ENCODE measurements at regions not wholly inside any gene's neighbourhood (a gene's known extent, or its start where the extent isn't known, plus 50 kb on each side); places are given as distances from the start of the nearest gene placed in this dataset.

- no peak for DNase-seq
- Histone ChIP-seq H3K27me3 (replicated peaks in 1 of 4; ENCODE audit: control extremely low read depth in 1 of 4, control insufficient read depth in 3 of 4, insufficient read depth in 4 of 4, low read length in 3 of 4) (no peaks in the 10 kb centered on the region), H3K27ac (ENCODE audit: low read length in 2 of 2) (no peak overlapping the region), H3K36me3 (replicated peaks in 1 of 2; ENCODE audit: control extremely low read depth in 1 of 2, control insufficient read depth in 1 of 2, extremely low read depth in 1 of 2, insufficient read depth in 2 of 2, low read length in 1 of 2) (no peaks in the 10 kb centered on the region), H3K4me1 (ENCODE audit: control insufficient read depth in 2 of 2, insufficient read depth in 2 of 2, low read length in 2 of 2) (no peaks in the 10 kb centered on the region), H3K4me2 (replicated peaks; ENCODE audit: low read depth, low read length, poor library complexity, severe bottlenecking) (no peak overlapping the region), H3K79me2 (ENCODE audit: control insufficient read depth, insufficient read depth, low read length) (no peaks in the 10 kb centered on the region), H2AFZ (ENCODE audit: insufficient read depth, low read depth, low read length, poor library complexity, severe bottlenecking) (no peak overlapping the region), H4K20me1 (ENCODE audit: control insufficient read depth, insufficient read depth, low read length, poor library complexity, severe bottlenecking) (no peaks in the 10 kb centered on the region), H3K9me3 (ENCODE audit: control extremely low read depth in 1 of 3, control insufficient read depth in 2 of 3, insufficient read depth in 1 of 3, low read length in 2 of 3) (no peaks in the 10 kb centered on the region), H3K9ac (ENCODE audit: low read length) (no peak overlapping the region), H3K4me3 (ENCODE audit: control extremely low read depth in 1 of 5, extremely low read depth in 1 of 5, insufficient read depth in 1 of 5, low read depth in 2 of 5, low read length in 4 of 5) (no peak overlapping the region)
- intact Hi-C loops (cut with micrococcal nuclease) = no loop called here
- Mint-ChIP-seq H3K27me3 (peaks cover 7% of the 10 kb centered on the region), H3K4me1 (no peaks in the 10 kb centered on the region), H3K9me3 (ENCODE audit: insufficient read depth) (no peaks in the 10 kb centered on the region), H3K27ac (no peak overlapping the region), H3K4me3 (no peak overlapping the region)
- ChIA-PET POLR2A (no interaction called here), CTCF (no interaction called here)
- no peak for ATAC-seq (ENCODE audit: low read depth)
- TF ChIP-seq CTCF (IDR thresholded peaks at IDR 0.05) (no peak), EZH2 (IDR thresholded peaks at IDR 0.05; ENCODE audit: borderline replicate concordance, insufficient read depth, low read depth, low read length, poor library complexity, severe bottlenecking) (no peak)
- 82% methylated on average over 2 of the region's 2 CpGs for WGBS (ENCODE audit: insufficient coverage)
These were observed 162.5 kb upstream of the SMIM23 start for GRCh38 chr5:171623107-171623506.

GRCh38 chr5:171623551-171624097 lies 162.0 kb upstream of the SMIM23 start:
- H3K4me3 ChIP-seq (ENCODE audit: control extremely low read depth in 1 of 5, extremely low read depth in 1 of 5, insufficient read depth in 1 of 5, low read depth in 2 of 5, low read length in 4 of 5) = no peak overlapping the region
- ChIA-PET POLR2A (no interaction called here), CTCF (no interaction called here)
- DNase-seq (no peak), ATAC-seq (ENCODE audit: low read depth) (no peak)
- Mint-ChIP-seq H3K27ac (no peak overlapping the region), H3K4me3 (no peak overlapping the region), H3K9me3 (ENCODE audit: insufficient read depth) (no peaks in the 10 kb centered on the region), H3K27me3 (peaks cover 12% of the 10 kb centered on the region), H3K4me1 (no peaks in the 10 kb centered on the region)
- no peaks in the 10 kb centered on the region for H3K9me3 ChIP-seq (ENCODE audit: control extremely low read depth in 1 of 3, control insufficient read depth in 2 of 3, insufficient read depth in 1 of 3, low read length in 2 of 3)
- H3K9ac ChIP-seq (ENCODE audit: low read length) = no peak overlapping the region
- no peaks in the 10 kb centered on the region for H3K4me1 ChIP-seq (ENCODE audit: control insufficient read depth in 2 of 2, insufficient read depth in 2 of 2, low read length in 2 of 2)
- intact Hi-C loops (cut with micrococcal nuclease) = no loop called here
- no peaks in the 10 kb centered on the region for H4K20me1 ChIP-seq (ENCODE audit: control insufficient read depth, insufficient read depth, low read length, poor library complexity, severe bottlenecking)
- 96% methylated on average over 11 of the region's 11 CpGs for WGBS (ENCODE audit: insufficient coverage)
- H3K27ac ChIP-seq (ENCODE audit: low read length in 2 of 2) = no peak overlapping the region
- H3K36me3 ChIP-seq (replicated peaks in 1 of 2; ENCODE audit: control extremely low read depth in 1 of 2, control insufficient read depth in 1 of 2, extremely low read depth in 1 of 2, insufficient read depth in 2 of 2, low read length in 1 of 2) = no peaks in the 10 kb centered on the region
- peaks cover 0 to under 1% (median 0%) of the 10 kb centered on the region in 4 experiments for H3K27me3 ChIP-seq (replicated peaks in 1 of 4; ENCODE audit: control extremely low read depth in 1 of 4, control insufficient read depth in 3 of 4, insufficient read depth in 4 of 4, low read length in 3 of 4)
- TF ChIP-seq CTCF (IDR thresholded peaks at IDR 0.05) (no peak), EZH2 (IDR thresholded peaks at IDR 0.05; ENCODE audit: borderline replicate concordance, insufficient read depth, low read depth, low read length, poor library complexity, severe bottlenecking) (no peak)
- no peak overlapping the region for H2AFZ ChIP-seq (ENCODE audit: insufficient read depth, low read depth, low read length, poor library complexity, severe bottlenecking)
- no peaks in the 10 kb centered on the region for H3K79me2 ChIP-seq (ENCODE audit: control insufficient read depth, insufficient read depth, low read length)
- no peak overlapping the region for H3K4me2 ChIP-seq (replicated peaks; ENCODE audit: low read depth, low read length, poor library complexity, severe bottlenecking)
